ENCODE measurements at regions not wholly inside any gene's neighbourhood (a gene's known extent, or its start where the extent isn't known, plus 50 kb on each side); places are given as distances from the start of the nearest gene placed in this dataset.

DNA sequence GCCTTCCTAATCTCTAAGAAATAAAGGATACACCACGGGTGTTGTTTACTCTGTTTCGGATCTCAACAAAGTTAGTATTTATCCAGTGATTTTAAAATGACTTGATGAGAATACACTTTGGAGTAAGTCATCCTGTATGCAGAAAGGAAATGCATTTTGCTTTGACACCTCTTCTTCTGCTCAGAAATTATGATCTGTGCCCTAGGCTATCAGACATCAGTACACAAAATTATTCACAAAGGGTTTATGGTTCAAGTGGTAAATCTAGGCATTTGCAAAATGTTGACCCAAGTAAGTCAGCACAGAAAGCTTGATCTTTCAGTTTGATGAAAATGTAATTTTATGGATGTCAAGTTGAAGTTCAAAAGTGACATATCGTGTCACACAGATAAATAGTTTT, 248.5 kb downstream of the ATP23 start:
- TF ChIP-seq, protein P1, sequence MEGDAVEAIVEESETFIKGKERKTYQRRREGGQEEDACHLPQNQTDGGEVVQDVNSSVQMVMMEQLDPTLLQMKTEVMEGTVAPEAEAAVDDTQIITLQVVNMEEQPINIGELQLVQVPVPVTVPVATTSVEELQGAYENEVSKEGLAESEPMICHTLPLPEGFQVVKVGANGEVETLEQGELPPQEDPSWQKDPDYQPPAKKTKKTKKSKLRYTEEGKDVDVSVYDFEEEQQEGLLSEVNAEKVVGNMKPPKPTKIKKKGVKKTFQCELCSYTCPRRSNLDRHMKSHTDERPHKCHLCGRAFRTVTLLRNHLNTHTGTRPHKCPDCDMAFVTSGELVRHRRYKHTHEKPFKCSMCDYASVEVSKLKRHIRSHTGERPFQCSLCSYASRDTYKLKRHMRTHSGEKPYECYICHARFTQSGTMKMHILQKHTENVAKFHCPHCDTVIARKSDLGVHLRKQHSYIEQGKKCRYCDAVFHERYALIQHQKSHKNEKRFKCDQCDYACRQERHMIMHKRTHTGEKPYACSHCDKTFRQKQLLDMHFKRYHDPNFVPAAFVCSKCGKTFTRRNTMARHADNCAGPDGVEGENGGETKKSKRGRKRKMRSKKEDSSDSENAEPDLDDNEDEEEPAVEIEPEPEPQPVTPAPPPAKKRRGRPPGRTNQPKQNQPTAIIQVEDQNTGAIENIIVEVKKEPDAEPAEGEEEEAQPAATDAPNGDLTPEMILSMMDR (IDR thresholded peaks at IDR 0.05): no peak
- Histone ChIP-seq H3K27ac (no peak overlapping the region), H3K27me3 (replicated peaks; ENCODE audit: insufficient read depth) (no peaks in the 10 kb centered on the region), H3K9me3 (no peaks in the 10 kb centered on the region), H3K4me3 (no peak overlapping the region), H3K4me1 (ENCODE audit: control insufficient read depth in 1 of 2, low read depth in 2 of 2) (no peaks in the 10 kb centered on the region), H3K36me3 (no peaks in the 10 kb centered on the region)
- no peak for DNase-seq (ENCODE audit: low spot score)
- no peak for ATAC-seq (ENCODE audit: insufficient number of reproducible peaks, low FRiP score, low read depth)

DNA sequence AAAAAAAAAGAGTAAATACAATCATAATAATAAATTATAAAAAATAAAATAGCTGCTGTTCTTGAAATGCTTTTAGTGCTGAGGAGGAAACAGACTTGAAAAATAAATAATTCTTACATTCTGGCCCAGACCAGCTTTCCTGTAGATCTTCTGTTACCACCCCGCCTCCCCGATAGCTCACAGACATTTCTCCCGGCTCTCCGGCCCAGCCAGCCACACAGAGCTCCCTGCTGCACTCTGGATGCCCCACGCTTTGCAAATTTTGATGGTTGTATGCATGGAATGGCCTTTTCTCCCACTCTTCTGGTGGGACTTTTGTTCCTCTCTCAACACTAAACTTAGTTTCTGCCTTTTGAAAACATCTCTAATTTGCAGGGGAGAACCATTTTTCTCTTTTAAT, 249.3 kb downstream of the ATP23 start:
- Histone ChIP-seq H3K9me3 (no peaks in the 10 kb centered on the region), H3K36me3 (no peaks in the 10 kb centered on the region), H3K27me3 (replicated peaks; ENCODE audit: insufficient read depth) (no peaks in the 10 kb centered on the region), H3K4me3 (no peak overlapping the region), H3K4me1 (ENCODE audit: control insufficient read depth in 1 of 2, low read depth in 2 of 2) (no peaks in the 10 kb centered on the region), H3K27ac (no peak overlapping the region)
- ATAC-seq (ENCODE audit: insufficient number of reproducible peaks, low FRiP score, low read depth) (no peak), DNase-seq (ENCODE audit: low spot score) (no peak)
- TF ChIP-seq, protein P1 (IDR thresholded peaks at IDR 0.05): no peak

DNA sequence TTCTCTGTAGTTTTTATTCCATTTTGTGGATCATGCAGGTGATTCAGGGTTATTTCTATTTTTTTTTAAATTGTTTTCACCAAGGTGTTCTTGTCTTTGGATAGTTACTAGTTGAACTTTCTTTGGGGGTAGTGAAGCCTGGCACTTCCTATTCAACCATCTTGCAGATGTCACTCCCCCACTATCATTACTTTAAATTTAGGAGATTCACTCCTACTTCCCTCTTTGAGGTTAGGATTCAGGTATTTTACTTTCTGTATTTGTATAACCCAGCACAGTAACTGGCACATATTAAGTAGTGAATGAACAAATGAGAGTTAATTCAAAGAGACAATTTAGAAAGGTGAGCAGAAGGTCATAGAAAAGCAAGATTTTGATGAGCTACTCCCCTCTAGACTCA, 255.6 kb downstream of the ATP23 start:
- H3K27ac ChIP-seq: no peak overlapping the region
- TF ChIP-seq, protein P1 (IDR thresholded peaks at IDR 0.05): no peak
- H3K4me3 ChIP-seq: no peak overlapping the region
- DNase-seq (ENCODE audit: low spot score) (no peak), ATAC-seq (ENCODE audit: insufficient number of reproducible peaks, low FRiP score, low read depth) (no peak)
- no peaks in the 10 kb centered on the region for H3K27me3 ChIP-seq (replicated peaks; ENCODE audit: insufficient read depth)
- H3K9me3 ChIP-seq: no peaks in the 10 kb centered on the region
- H3K4me1 ChIP-seq (ENCODE audit: control insufficient read depth in 1 of 2, low read depth in 2 of 2): no peaks in the 10 kb centered on the region
- no peaks in the 10 kb centered on the region for H3K36me3 ChIP-seq

DNA sequence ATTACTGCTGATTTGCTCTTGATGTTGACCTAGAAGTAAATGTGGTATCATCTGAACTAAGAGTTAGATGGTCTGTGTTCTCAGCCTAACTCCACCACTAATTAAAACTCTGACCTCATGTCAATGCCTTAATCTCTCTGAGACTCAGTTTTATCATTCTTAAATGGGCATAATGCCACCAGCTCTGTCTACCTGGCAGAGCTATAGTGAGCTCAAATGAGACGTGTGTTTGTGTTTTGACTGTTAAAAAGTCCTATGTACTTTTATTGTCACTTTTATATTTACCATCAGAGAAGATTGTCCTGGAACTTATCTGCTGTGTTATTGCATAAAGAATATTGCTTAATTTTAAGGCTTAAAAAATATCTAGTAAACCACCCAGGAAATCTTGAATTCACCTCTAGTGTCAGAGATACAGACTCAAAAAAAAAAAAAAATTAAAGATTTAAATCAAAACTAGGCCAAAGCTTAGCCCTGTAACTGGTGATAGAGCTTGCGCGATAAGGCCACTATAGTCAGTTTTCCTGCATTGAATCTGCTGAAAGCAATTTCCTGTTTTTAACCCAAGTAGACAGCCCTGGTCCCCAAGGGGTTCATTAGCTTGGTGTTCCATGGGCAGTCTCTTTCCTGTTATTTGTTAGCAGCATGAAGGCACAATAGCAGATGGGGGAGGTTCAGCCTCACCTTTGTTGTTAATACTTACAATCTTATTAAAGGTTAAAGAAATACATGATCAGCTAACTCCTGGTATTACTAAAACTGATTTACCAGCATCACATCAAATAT, 261.8 kb downstream of the ATP23 start:
- Histone ChIP-seq H3K9me3 (no peaks in the 10 kb centered on the region), H3K27me3 (replicated peaks; ENCODE audit: insufficient read depth) (no peaks in the 10 kb centered on the region), H3K36me3 (no peaks in the 10 kb centered on the region), H3K4me1 (ENCODE audit: control insufficient read depth in 1 of 2, low read depth in 2 of 2) (no peaks in the 10 kb centered on the region), H3K4me3 (no peak overlapping the region), H3K27ac (no peak overlapping the region)
- DNase-seq (ENCODE audit: low spot score): no peak
- ATAC-seq (ENCODE audit: insufficient number of reproducible peaks, low FRiP score, low read depth): no peak
- TF ChIP-seq, protein P1 (IDR thresholded peaks at IDR 0.05): no peak

DNA sequence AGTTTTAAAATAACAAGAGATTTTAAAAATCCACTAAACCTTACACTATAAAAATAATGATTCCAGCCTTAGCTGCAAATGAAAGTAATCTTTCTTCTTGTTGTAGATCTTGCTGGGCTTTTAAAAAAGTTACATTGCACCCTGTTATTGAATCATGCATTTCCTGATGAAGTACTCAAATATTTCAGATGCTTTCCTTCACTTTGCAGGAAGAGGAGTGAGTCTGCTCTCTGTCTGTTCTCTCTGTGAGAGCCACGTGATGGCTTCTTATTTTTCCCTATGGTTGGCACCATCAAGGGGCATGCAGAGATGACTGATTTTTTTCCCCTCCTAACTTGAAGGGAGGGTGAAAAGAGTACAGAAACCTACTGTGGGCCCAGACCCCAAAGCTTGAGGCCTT, 262.7 kb downstream of the ATP23 start:
- DNase-seq (ENCODE audit: low spot score): no peak
- no peaks in the 10 kb centered on the region for H3K4me1 ChIP-seq (ENCODE audit: control insufficient read depth in 1 of 2, low read depth in 2 of 2)
- H3K9me3 ChIP-seq: no peaks in the 10 kb centered on the region
- no peak overlapping the region for H3K4me3 ChIP-seq
- TF ChIP-seq, protein P1 (IDR thresholded peaks at IDR 0.05): no peak
- H3K27me3 ChIP-seq (replicated peaks; ENCODE audit: insufficient read depth): no peaks in the 10 kb centered on the region
- no peak for ATAC-seq (ENCODE audit: insufficient number of reproducible peaks, low FRiP score, low read depth)
- no peaks in the 10 kb centered on the region for H3K36me3 ChIP-seq
- H3K27ac ChIP-seq: no peak overlapping the region

Data from thoracic aorta (tissue), 2 donors.